ENCODE measurements at regions not wholly inside any gene's neighbourhood (a gene's known extent, or its start where the extent isn't known, plus 50 kb on each side); places are given as distances from the start of the nearest gene placed in this dataset.

GRCh38 chr19:29016353-29016752, 196.6 kb downstream of the UQCRFS1 start:
- ATAC-seq = no peak
- DNase-seq = no peak
- Mint-ChIP-seq H3K4me3 (no peak overlapping the region), H3K36me3 (ENCODE audit: low read depth) (no peaks in the 10 kb centered on the region), H3K9me3 (ENCODE audit: insufficient read depth) (no peaks in the 10 kb centered on the region), H3K4me1 (ENCODE audit: low read depth) (no peaks in the 10 kb centered on the region), H3K27ac (no peak overlapping the region), H3K27me3 (ENCODE audit: low read depth) (no peaks in the 10 kb centered on the region)
- CTCF ChIA-PET = no interaction called here
- POLR2A ChIA-PET = no interaction called here

GRCh38 chr19:29015569-29015968, 197.4 kb downstream of the UQCRFS1 start:
- no peak for DNase-seq
- H3K9me3 Mint-ChIP-seq (ENCODE audit: insufficient read depth) = no peaks in the 10 kb centered on the region
- no peaks in the 10 kb centered on the region for H3K27me3 Mint-ChIP-seq (ENCODE audit: low read depth)
- no peaks in the 10 kb centered on the region for H3K36me3 Mint-ChIP-seq (ENCODE audit: low read depth)
- POLR2A ChIA-PET = no interaction called here
- CTCF ChIA-PET = no interaction called here
- no peak overlapping the region for H3K27ac Mint-ChIP-seq
- H3K4me1 Mint-ChIP-seq (ENCODE audit: low read depth) = no peaks in the 10 kb centered on the region
- no peak for ATAC-seq
- no peak overlapping the region for H3K4me3 Mint-ChIP-seq

- ChIA-PET POLR2A (interaction anchor here (0.6 kb wide), 1 partner anchor 22 kb away, joined by 4 read pairs; no protein-coding TSS in a partner anchor), CTCF (interaction anchor here (1.4 kb wide), 1 partner anchor 278 kb away, joined by 3 read pairs; no protein-coding TSS in a partner anchor)
- Mint-ChIP-seq H3K9me3 (ENCODE audit: insufficient read depth) (no peaks in the 10 kb centered on the region), H3K27ac (no peak overlapping the region), H3K36me3 (ENCODE audit: low read depth) (no peaks in the 10 kb centered on the region), H3K4me3 (no peak overlapping the region), H3K4me1 (ENCODE audit: low read depth) (no peaks in the 10 kb centered on the region), H3K27me3 (ENCODE audit: low read depth) (no peaks in the 10 kb centered on the region)
- ATAC-seq = no peak
- DNase-seq = no peak
Observed at GRCh38 chr19:29014857-29015436, 198.0 kb downstream of the UQCRFS1 start.

GRCh38 chr19:29013988-29014387, 199.0 kb downstream of the UQCRFS1 start:
- no peak for DNase-seq
- ChIA-PET CTCF (interaction anchor here (1.4 kb wide), 1 partner anchor 277 kb away, joined by 3 read pairs; no protein-coding TSS in a partner anchor), POLR2A (no interaction called here)
- no peaks in the 10 kb centered on the region for H3K4me1 Mint-ChIP-seq (ENCODE audit: low read depth)
- H3K4me3 Mint-ChIP-seq = no peak overlapping the region
- no peaks in the 10 kb centered on the region for H3K36me3 Mint-ChIP-seq (ENCODE audit: low read depth)
- no peak for ATAC-seq
- no peaks in the 10 kb centered on the region for H3K27me3 Mint-ChIP-seq (ENCODE audit: low read depth)
- H3K27ac Mint-ChIP-seq = no peak overlapping the region
- no peaks in the 10 kb centered on the region for H3K9me3 Mint-ChIP-seq (ENCODE audit: insufficient read depth)

- no peaks in the 10 kb centered on the region for H3K27me3 Mint-ChIP-seq (ENCODE audit: low read depth)
- no peak for DNase-seq
- H3K27ac Mint-ChIP-seq = no peak overlapping the region
- H3K36me3 Mint-ChIP-seq (ENCODE audit: low read depth) = no peaks in the 10 kb centered on the region
- H3K9me3 Mint-ChIP-seq (ENCODE audit: insufficient read depth) = no peaks in the 10 kb centered on the region
- no peaks in the 10 kb centered on the region for H3K4me1 Mint-ChIP-seq (ENCODE audit: low read depth)
- ATAC-seq = no peak
- no peak overlapping the region for H3K4me3 Mint-ChIP-seq
- CTCF ChIA-PET = interaction anchor here (1.4 kb wide), 1 partner anchor 277 kb away, joined by 3 read pairs; no protein-coding TSS in a partner anchor
- POLR2A ChIA-PET = no interaction called here
Observed at GRCh38 chr19:29013325-29013724, 199.6 kb downstream of the UQCRFS1 start.

GRCh38 chr19:29012457-29012856, 200.5 kb downstream of the UQCRFS1 start:
- ChIA-PET CTCF (no interaction called here), POLR2A (no interaction called here)
- DNase-seq (no peak), ATAC-seq (no peak)
- Mint-ChIP-seq H3K36me3 (ENCODE audit: low read depth) (no peaks in the 10 kb centered on the region), H3K27me3 (ENCODE audit: low read depth) (no peaks in the 10 kb centered on the region), H3K9me3 (ENCODE audit: insufficient read depth) (no peaks in the 10 kb centered on the region), H3K27ac (no peak overlapping the region), H3K4me1 (ENCODE audit: low read depth) (no peaks in the 10 kb centered on the region), H3K4me3 (no peak overlapping the region)

GRCh38 chr19:29010276-29010675, 202.7 kb downstream of the UQCRFS1 start:
- Mint-ChIP-seq H3K27ac (no peak overlapping the region), H3K4me3 (no peak overlapping the region), H3K9me3 (ENCODE audit: insufficient read depth) (no peaks in the 10 kb centered on the region), H3K27me3 (ENCODE audit: low read depth) (no peaks in the 10 kb centered on the region), H3K4me1 (ENCODE audit: low read depth) (no peaks in the 10 kb centered on the region), H3K36me3 (ENCODE audit: low read depth) (no peaks in the 10 kb centered on the region)
- ChIA-PET CTCF (no interaction called here), POLR2A (no interaction called here)
- ATAC-seq = no peak
- no peak for DNase-seq

GRCh38 chr19:29006057-29006735, 206.8 kb downstream of the UQCRFS1 start:
- POLR2A ChIA-PET = no interaction called here
- no peak overlapping the region for H3K27ac Mint-ChIP-seq

GRCh38 chr19:29004796-29005195, 208.2 kb downstream of the UQCRFS1 start:
- no peak for ATAC-seq
- Mint-ChIP-seq H3K36me3 (ENCODE audit: low read depth) (no peaks in the 10 kb centered on the region), H3K9me3 (ENCODE audit: insufficient read depth) (no peaks in the 10 kb centered on the region), H3K4me1 (ENCODE audit: low read depth) (no peaks in the 10 kb centered on the region), H3K27ac (no peak overlapping the region), H3K4me3 (no peak overlapping the region), H3K27me3 (ENCODE audit: low read depth) (no peaks in the 10 kb centered on the region)
- ChIA-PET CTCF (no interaction called here), POLR2A (no interaction called here)
- no peak for DNase-seq

More at GRCh38 chr19:29006057-29006735, 206.8 kb downstream of the UQCRFS1 start:
- Mint-ChIP-seq H3K4me3 (no peak overlapping the region), H3K9me3 (ENCODE audit: insufficient read depth) (no peaks in the 10 kb centered on the region), H3K36me3 (ENCODE audit: low read depth) (no peaks in the 10 kb centered on the region), H3K27me3 (ENCODE audit: low read depth) (no peaks in the 10 kb centered on the region), H3K4me1 (ENCODE audit: low read depth) (no peaks in the 10 kb centered on the region)
- DNase-seq (no peak), ATAC-seq (no peak)
- CTCF ChIA-PET = interaction anchor here (1.1 kb wide), 1 partner anchor 257 kb away, joined by 3 read pairs; no protein-coding TSS in a partner anchor

- DNase-seq = no peak
- no peak overlapping the region for H3K4me3 Mint-ChIP-seq
- H3K9me3 Mint-ChIP-seq (ENCODE audit: insufficient read depth) = no peaks in the 10 kb centered on the region
- no peak for ATAC-seq
- no peaks in the 10 kb centered on the region for H3K4me1 Mint-ChIP-seq (ENCODE audit: low read depth)
- no peak overlapping the region for H3K27ac Mint-ChIP-seq
- H3K27me3 Mint-ChIP-seq (ENCODE audit: low read depth) = no peaks in the 10 kb centered on the region
- H3K36me3 Mint-ChIP-seq (ENCODE audit: low read depth) = no peaks in the 10 kb centered on the region
- ChIA-PET CTCF (no interaction called here), POLR2A (no interaction called here)
Observed at GRCh38 chr19:29003641-29004409, 209.1 kb downstream of the UQCRFS1 start.

- CTCF ChIA-PET = no interaction called here
- POLR2A ChIA-PET = no interaction called here
- DNase-seq = no peak
- Mint-ChIP-seq H3K4me3 (no peak overlapping the region), H3K9me3 (ENCODE audit: insufficient read depth) (peaks cover 4% of the 10 kb centered on the region), H3K4me1 (ENCODE audit: low read depth) (no peaks in the 10 kb centered on the region), H3K27me3 (ENCODE audit: low read depth) (no peaks in the 10 kb centered on the region), H3K36me3 (ENCODE audit: low read depth) (no peaks in the 10 kb centered on the region), H3K27ac (no peak overlapping the region)
- ATAC-seq = no peak
Observed at GRCh38 chr19:29002336-29002735, 210.6 kb downstream of the UQCRFS1 start.

GRCh38 chr19:29001597-29002245, 211.2 kb downstream of the UQCRFS1 start:
- CTCF ChIA-PET = no interaction called here
- Mint-ChIP-seq H3K9me3 (ENCODE audit: insufficient read depth) (peaks cover 6% of the 10 kb centered on the region), H3K36me3 (ENCODE audit: low read depth) (no peaks in the 10 kb centered on the region)

More at GRCh38 chr19:29001597-29002245, 211.2 kb downstream of the UQCRFS1 start:
- ATAC-seq (no peak), DNase-seq (no peak)
- Mint-ChIP-seq H3K4me3 (no peak overlapping the region), H3K27ac (no peak overlapping the region), H3K4me1 (ENCODE audit: low read depth) (no peaks in the 10 kb centered on the region), H3K27me3 (ENCODE audit: low read depth) (no peaks in the 10 kb centered on the region)
- POLR2A ChIA-PET = no interaction called here

Data from activated CD8-positive, alpha-beta T cell treated with anti-CD3 and anti-CD28 coated beads, Interleukin-2, amount 10 ng/mL, durations not matched to agents 7 days and 5 days (primary cell).